Liver (tissue), 8 donors: ENCODE measurements at regions not wholly inside any gene's neighbourhood (a gene's known extent, or its start where the extent isn't known, plus 50 kb on each side); places are given as distances from the start of the nearest gene placed in this dataset.

ENCODE experiments used
- DNase-seq: peaks from one replicate; pipeline ENCODE4 v3.0.0-alpha.2; 2017; ENCODE audit warnings: low spot score
- H3K27ac ChIP-seq, 2 donors: one replicate each; pipeline ENCODE4 v1.7.0; 2013; ENCODE audit warnings: inconsistent platforms in 2 of 2, low read length in 2 of 2, control low read depth in 1 of 2, low read depth in 1 of 2, mild to moderate bottlenecking in 1 of 2
- H3K27me3 ChIP-seq, 4 donors: one replicate each; pipeline versions ENCODE4 v1.6.1 to v1.7.0; 2013; ENCODE audit warnings: low read length in 3 of 4, inconsistent platforms in 1 of 4, mild to moderate bottlenecking in 1 of 4, moderate library complexity in 1 of 4; ENCODE audit not compliant: control insufficient read depth in 4 of 4, insufficient read depth in 4 of 4
- H3K36me3 ChIP-seq, 4 donors: one replicate each; pipeline versions ENCODE4 v1.6.1 to v1.7.0; 2013; ENCODE audit warnings: low read length in 3 of 4, mild to moderate bottlenecking in 3 of 4, low read depth in 1 of 4, moderate library complexity in 1 of 4; ENCODE audit not compliant: control insufficient read depth in 4 of 4, insufficient read depth in 3 of 4
- H3K4me1 ChIP-seq, 4 donors: one replicate each; pipeline versions ENCODE4 v1.6.1 to v1.7.0; 2013; ENCODE audit warnings: low read length in 3 of 4, mild to moderate bottlenecking in 3 of 4, moderate library complexity in 1 of 4; ENCODE audit not compliant: control insufficient read depth in 4 of 4, insufficient read depth in 4 of 4
- H3K4me3 ChIP-seq, 3 donors: one replicate each; pipeline versions ENCODE4 v1.6.1 to v1.7.0; 2013; ENCODE audit warnings: low read length in 3 of 3, control low read depth in 1 of 3, low read depth in 1 of 3, mild to moderate bottlenecking in 1 of 3
- H3K9ac ChIP-seq, 2 donors: one replicate each; pipeline ENCODE4 v1.7.0; 2013; ENCODE audit warnings: low read length in 2 of 2, mild to moderate bottlenecking in 2 of 2, moderate library complexity in 2 of 2, control low read depth in 1 of 2, low read depth in 1 of 2
- H3K9me3 ChIP-seq, 4 donors: one replicate each; pipeline versions ENCODE4 v1.6.1 to v1.7.0; 2013; ENCODE audit warnings: low read length in 3 of 4; ENCODE audit not compliant: control insufficient read depth in 4 of 4
- EGR1 ChIP-seq, 2 donors: IDR thresholded peaks; 2 replicates each; pipeline ENCODE4 v1.6.1; 2016 to 2018; ENCODE audit warnings: antibody characterized with exemption in 2 of 2, low read depth in 2 of 2
- FOXA2 ChIP-seq: IDR thresholded peaks from 2 replicates; pipeline ENCODE4 v1.6.1; 2016; ENCODE audit warnings: antibody characterized with exemption
- GABPA ChIP-seq, 2 donors: IDR thresholded peaks in 1 of 2; conservative IDR thresholded peaks in 1 of 2; 2 replicates each; pipeline ENCODE4 v1.6.1; 2016; ENCODE audit warnings: antibody characterized with exemption in 2 of 2, mild to moderate bottlenecking in 1 of 2, moderate library complexity in 1 of 2
- HNF4A ChIP-seq, 2 donors: conservative IDR thresholded peaks; 2 replicates each; pipeline ENCODE4 v1.6.1; 2016; ENCODE audit warnings: antibody characterized with exemption in 2 of 2, mild to moderate bottlenecking in 2 of 2
- HNF4G ChIP-seq: IDR thresholded peaks from 2 replicates; pipeline ENCODE4 v1.6.1; 2016; ENCODE audit warnings: antibody characterized with exemption
- JUND ChIP-seq, 2 donors: IDR thresholded peaks; 2 replicates each; pipeline ENCODE4 v1.6.1; 2016; ENCODE audit warnings: antibody characterized with exemption in 2 of 2
- NR2F2 ChIP-seq: IDR thresholded peaks from 2 replicates; pipeline ENCODE4 v1.6.1; 2016; ENCODE audit warnings: antibody characterized with exemption
- RAD21 ChIP-seq, 2 donors: IDR thresholded peaks; 2 replicates each; pipeline ENCODE4 v1.6.1; 2016; ENCODE audit warnings: antibody characterized with exemption in 2 of 2, mild to moderate bottlenecking in 2 of 2
- RXRA ChIP-seq, 2 donors: IDR thresholded peaks; 2 replicates each; pipeline ENCODE4 v1.6.1; 2017 to 2018; ENCODE audit warnings: antibody characterized with exemption in 2 of 2, mild to moderate bottlenecking in 1 of 2
- SP1 ChIP-seq: IDR thresholded peaks from 2 replicates; pipeline ENCODE4 v1.6.1; 2018; ENCODE audit warnings: antibody characterized with exemption, mild to moderate bottlenecking
- YY1 ChIP-seq: IDR thresholded peaks from 2 replicates; pipeline ENCODE4 v1.6.1; 2016; ENCODE audit warnings: antibody characterized with exemption, mild to moderate bottlenecking
- WGBS: extraction: QIAGEN DNeasy Blood & Tissue Kit; methylation state at CpG from one replicate; pipeline ENCODE4 v1.1.7; 2013; 5-methylcytosine and 5-hydroxymethylcytosine counted together
- TF ChIP-seq, protein P1 (sequence below): fragments of 150-350 bp; IDR thresholded peaks from 2 replicates; pipeline ENCODE4 v1.5.1; 2017; ENCODE audit warnings: improper control_type of control experiment, low read depth, low read length; ENCODE audit not compliant: missing input control
- TF ChIP-seq, protein P2 (sequence below): IDR thresholded peaks from 2 replicates; pipeline ENCODE4 v1.6.1; 2016; ENCODE audit warnings: antibody characterized with exemption, mild to moderate bottlenecking
- TF ChIP-seq, protein P3 (sequence below): IDR thresholded peaks from 2 replicates; pipeline ENCODE4 v1.6.1; 2016; ENCODE audit warnings: antibody characterized with exemption
- TF ChIP-seq, protein P4 (sequence below): IDR thresholded peaks from 2 replicates; pipeline ENCODE4 v1.6.1; 2016; ENCODE audit warnings: antibody characterized with exemption
- TF ChIP-seq, protein P5 (sequence below): IDR thresholded peaks from 2 replicates; pipeline ENCODE4 v1.6.1; 2016; ENCODE audit warnings: antibody characterized with exemption
- donor health status: healthy.
- donor health status: healthy.
- donor health status: healthy.
- donor health status: healthy.
- donor health status: healthy.

DNA sequence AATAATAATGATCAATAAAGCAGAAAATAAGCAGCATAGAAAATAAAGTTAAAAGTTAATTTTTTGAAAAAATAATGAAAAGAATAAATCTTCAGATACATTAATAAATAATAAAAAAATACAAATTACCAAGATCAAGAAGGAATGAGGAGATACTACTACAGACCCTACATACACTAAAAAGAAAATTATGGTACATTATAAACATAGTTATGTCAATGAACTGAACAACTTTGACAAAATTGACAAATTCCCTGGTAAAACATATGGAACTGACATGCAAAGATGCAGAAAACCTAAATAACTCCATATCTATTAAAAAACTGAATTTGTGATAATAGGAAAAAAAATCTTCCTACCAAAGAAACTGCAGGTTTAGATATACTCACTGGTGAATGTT is 456.7 kb downstream of the PMP22 start:
- Histone ChIP-seq H3K9me3 (no peaks in the 10 kb centered on the region), H3K27me3 (no peaks in the 10 kb centered on the region), H3K36me3 (no peaks in the 10 kb centered on the region), H3K9ac (no peak overlapping the region), H3K4me3 (no peak overlapping the region), H3K27ac (no peak overlapping the region), H3K4me1 (no peaks in the 10 kb centered on the region)
- no peak for DNase-seq
- no peak for TF ChIP-seq HNF4G
- TF ChIP-seq SP1, result no peak
- TF ChIP-seq EGR1 (IDR thresholded peaks at IDR 0.05; ENCODE audit: low read depth in 2 of 2), result no peak
- no peak for TF ChIP-seq FOXA2
- no peak for TF ChIP-seq GABPA (IDR thresholded peaks at IDR 0.05 in 1 of 2, conservative IDR thresholded peaks at IDR 0.05 in 1 of 2)
- no peak for TF ChIP-seq RXRA (IDR thresholded peaks at IDR 0.05)
- TF ChIP-seq, protein P1, sequence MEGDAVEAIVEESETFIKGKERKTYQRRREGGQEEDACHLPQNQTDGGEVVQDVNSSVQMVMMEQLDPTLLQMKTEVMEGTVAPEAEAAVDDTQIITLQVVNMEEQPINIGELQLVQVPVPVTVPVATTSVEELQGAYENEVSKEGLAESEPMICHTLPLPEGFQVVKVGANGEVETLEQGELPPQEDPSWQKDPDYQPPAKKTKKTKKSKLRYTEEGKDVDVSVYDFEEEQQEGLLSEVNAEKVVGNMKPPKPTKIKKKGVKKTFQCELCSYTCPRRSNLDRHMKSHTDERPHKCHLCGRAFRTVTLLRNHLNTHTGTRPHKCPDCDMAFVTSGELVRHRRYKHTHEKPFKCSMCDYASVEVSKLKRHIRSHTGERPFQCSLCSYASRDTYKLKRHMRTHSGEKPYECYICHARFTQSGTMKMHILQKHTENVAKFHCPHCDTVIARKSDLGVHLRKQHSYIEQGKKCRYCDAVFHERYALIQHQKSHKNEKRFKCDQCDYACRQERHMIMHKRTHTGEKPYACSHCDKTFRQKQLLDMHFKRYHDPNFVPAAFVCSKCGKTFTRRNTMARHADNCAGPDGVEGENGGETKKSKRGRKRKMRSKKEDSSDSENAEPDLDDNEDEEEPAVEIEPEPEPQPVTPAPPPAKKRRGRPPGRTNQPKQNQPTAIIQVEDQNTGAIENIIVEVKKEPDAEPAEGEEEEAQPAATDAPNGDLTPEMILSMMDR, result no peak
- TF ChIP-seq HNF4A (conservative IDR thresholded peaks at IDR 0.05), result no peak
- TF ChIP-seq RAD21 (IDR thresholded peaks at IDR 0.05), result no peak
- TF ChIP-seq, protein P2, sequence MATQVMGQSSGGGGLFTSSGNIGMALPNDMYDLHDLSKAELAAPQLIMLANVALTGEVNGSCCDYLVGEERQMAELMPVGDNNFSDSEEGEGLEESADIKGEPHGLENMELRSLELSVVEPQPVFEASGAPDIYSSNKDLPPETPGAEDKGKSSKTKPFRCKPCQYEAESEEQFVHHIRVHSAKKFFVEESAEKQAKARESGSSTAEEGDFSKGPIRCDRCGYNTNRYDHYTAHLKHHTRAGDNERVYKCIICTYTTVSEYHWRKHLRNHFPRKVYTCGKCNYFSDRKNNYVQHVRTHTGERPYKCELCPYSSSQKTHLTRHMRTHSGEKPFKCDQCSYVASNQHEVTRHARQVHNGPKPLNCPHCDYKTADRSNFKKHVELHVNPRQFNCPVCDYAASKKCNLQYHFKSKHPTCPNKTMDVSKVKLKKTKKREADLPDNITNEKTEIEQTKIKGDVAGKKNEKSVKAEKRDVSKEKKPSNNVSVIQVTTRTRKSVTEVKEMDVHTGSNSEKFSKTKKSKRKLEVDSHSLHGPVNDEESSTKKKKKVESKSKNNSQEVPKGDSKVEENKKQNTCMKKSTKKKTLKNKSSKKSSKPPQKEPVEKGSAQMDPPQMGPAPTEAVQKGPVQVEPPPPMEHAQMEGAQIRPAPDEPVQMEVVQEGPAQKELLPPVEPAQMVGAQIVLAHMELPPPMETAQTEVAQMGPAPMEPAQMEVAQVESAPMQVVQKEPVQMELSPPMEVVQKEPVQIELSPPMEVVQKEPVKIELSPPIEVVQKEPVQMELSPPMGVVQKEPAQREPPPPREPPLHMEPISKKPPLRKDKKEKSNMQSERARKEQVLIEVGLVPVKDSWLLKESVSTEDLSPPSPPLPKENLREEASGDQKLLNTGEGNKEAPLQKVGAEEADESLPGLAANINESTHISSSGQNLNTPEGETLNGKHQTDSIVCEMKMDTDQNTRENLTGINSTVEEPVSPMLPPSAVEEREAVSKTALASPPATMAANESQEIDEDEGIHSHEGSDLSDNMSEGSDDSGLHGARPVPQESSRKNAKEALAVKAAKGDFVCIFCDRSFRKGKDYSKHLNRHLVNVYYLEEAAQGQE, result no peak

DNA sequence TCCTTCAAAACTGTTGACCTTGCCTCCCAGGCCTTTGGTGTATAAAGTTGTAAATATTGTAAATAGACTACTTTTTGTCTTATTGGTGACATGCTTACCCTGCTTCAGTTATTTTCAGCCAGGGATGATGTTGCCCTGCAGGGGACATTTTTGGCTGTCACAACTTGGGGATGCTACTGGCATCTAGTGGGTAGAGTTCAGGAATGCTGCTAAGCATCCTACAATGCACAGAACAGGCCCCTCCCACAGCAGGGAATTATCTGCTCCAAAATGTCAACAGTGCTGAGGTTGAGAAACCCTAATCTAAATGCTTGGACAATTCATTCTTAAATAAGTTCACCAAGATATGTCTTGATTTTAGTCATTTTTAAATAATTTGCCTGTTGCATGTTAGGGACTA is 459.8 kb downstream of the PMP22 start:
- H3K27ac ChIP-seq, result no peak overlapping the region
- no peaks in the 10 kb centered on the region for H3K36me3 ChIP-seq
- no peak for DNase-seq
- H3K9me3 ChIP-seq, result no peaks in the 10 kb centered on the region
- H3K4me3 ChIP-seq, result no peak overlapping the region
- no peak overlapping the region for H3K9ac ChIP-seq
- H3K27me3 ChIP-seq, result no peaks in the 10 kb centered on the region
- no peak for TF ChIP-seq EGR1 (IDR thresholded peaks at IDR 0.05; ENCODE audit: low read depth in 2 of 2)
- peak in 1 of 2 donors; percentile 4 for TF ChIP-seq RAD21 (IDR thresholded peaks at IDR 0.05)
- no peaks in the 10 kb centered on the region for H3K4me1 ChIP-seq

DNA sequence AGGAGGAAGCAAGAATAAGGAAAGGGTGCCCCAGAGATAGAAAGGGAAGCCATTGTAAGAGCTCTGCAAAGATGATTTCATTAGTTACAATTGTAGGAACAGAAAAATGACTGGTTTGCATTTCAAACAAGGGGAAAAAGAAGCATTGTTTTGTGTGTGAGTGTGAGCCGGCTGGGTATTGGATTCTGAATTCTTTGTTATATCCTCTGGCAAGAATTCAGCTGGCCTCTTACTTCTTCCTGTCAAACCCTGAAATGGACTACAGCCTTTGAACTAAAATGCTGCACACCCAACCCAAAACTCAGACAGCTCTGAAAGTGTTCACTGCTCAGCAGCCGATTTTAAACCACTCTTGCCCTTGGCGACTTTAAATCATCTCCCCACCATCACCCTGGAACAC is 461.3 kb downstream of the PMP22 start:
- Histone ChIP-seq H3K27ac (no peak overlapping the region), H3K27me3 (no peaks in the 10 kb centered on the region), H3K4me1 (no peaks in the 10 kb centered on the region), H3K36me3 (no peaks in the 10 kb centered on the region), H3K9me3 (no peaks in the 10 kb centered on the region), H3K9ac (no peak overlapping the region), H3K4me3 (no peak overlapping the region)
- WGBS, result 67% methylated on average over 3 of the region's 3 CpGs
- DNase-seq, result no peak
- TF ChIP-seq, protein P3, sequence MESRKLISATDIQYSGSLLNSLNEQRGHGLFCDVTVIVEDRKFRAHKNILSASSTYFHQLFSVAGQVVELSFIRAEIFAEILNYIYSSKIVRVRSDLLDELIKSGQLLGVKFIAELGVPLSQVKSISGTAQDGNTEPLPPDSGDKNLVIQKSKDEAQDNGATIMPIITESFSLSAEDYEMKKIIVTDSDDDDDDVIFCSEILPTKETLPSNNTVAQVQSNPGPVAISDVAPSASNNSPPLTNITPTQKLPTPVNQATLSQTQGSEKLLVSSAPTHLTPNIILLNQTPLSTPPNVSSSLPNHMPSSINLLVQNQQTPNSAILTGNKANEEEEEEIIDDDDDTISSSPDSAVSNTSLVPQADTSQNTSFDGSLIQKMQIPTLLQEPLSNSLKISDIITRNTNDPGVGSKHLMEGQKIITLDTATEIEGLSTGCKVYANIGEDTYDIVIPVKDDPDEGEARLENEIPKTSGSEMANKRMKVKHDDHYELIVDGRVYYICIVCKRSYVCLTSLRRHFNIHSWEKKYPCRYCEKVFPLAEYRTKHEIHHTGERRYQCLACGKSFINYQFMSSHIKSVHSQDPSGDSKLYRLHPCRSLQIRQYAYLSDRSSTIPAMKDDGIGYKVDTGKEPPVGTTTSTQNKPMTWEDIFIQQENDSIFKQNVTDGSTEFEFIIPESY, result no peak
- TF ChIP-seq EGR1 (IDR thresholded peaks at IDR 0.05; ENCODE audit: low read depth in 2 of 2) (no peak), JUND (IDR thresholded peaks at IDR 0.05) (no peak), HNF4G (no peak), RXRA (IDR thresholded peaks at IDR 0.05) (no peak), SP1 (no peak), NR2F2 (no peak), RAD21 (IDR thresholded peaks at IDR 0.05) (no peak), YY1 (no peak)
- TF ChIP-seq, protein P4, sequence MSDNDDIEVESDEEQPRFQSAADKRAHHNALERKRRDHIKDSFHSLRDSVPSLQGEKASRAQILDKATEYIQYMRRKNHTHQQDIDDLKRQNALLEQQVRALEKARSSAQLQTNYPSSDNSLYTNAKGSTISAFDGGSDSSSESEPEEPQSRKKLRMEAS, result no peak
- TF ChIP-seq, protein P2, result no peak
- TF ChIP-seq, protein P5, sequence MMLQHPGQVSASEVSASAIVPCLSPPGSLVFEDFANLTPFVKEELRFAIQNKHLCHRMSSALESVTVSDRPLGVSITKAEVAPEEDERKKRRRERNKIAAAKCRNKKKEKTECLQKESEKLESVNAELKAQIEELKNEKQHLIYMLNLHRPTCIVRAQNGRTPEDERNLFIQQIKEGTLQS, result no peak
